GM23338 (cell line): ENCODE measurements at regions not wholly inside any gene's neighbourhood (a gene's known extent, or its start where the extent isn't known, plus 50 kb on each side); places are given as distances from the start of the nearest gene placed in this dataset.

Experiments
- ATAC-seq: fragments of 200-7000 bp; cut with Tn5 transposase; 3 replicates; pipeline ENCODE4 v1.9.1; 2020
- DNase-seq: peaks from one replicate; pipeline ENCODE4 v3.0.0-alpha.2; 2015; ENCODE audit warnings: low spot score
- H2AFZ ChIP-seq: fragments of 200-600 bp; sonication (generic); 2 replicates; pipeline ENCODE4 v1.8.0; 2016; ENCODE audit warnings: antibody characterized with exemption, mild to moderate bottlenecking, moderate library complexity
- H3F3A ChIP-seq: fragments of 200-600 bp; sonication (generic); replicated peaks from 2 replicates; pipeline ENCODE4 v1.8.0; 2017; ENCODE audit warnings: antibody characterized with exemption, mixed run types, low read depth
- H3K27ac ChIP-seq: fragments of 200-600 bp; sonication (generic); 2 replicates; pipeline ENCODE4 v1.6.1; 2016; ENCODE audit warnings: low read depth
- H3K27me3 ChIP-seq: fragments of 200-600 bp; sonication (generic); 2 replicates; pipeline ENCODE4 v1.8.0; 2016; ENCODE audit warnings: mild to moderate bottlenecking, mixed run types, moderate library complexity; ENCODE audit not compliant: insufficient read depth
- H3K36me3 ChIP-seq: fragments of 200-600 bp; sonication (generic); 2 replicates; pipeline ENCODE4 v1.8.0; 2016; ENCODE audit warnings: mild to moderate bottlenecking; ENCODE audit not compliant: insufficient read depth
- H3K4me1 ChIP-seq: fragments of 200-600 bp; sonication (generic); 2 replicates; pipeline ENCODE4 v1.8.0; 2016; ENCODE audit warnings: mild to moderate bottlenecking, moderate library complexity; ENCODE audit not compliant: insufficient read depth
- H3K4me2 ChIP-seq: fragments of 200-600 bp; sonication (generic); 2 replicates; pipeline ENCODE4 v1.7.1; 2017; ENCODE audit warnings: mixed run types
- H3K4me3 ChIP-seq: fragments of 200-600 bp; sonication (generic); 2 replicates; pipeline ENCODE4 v1.6.1; 2016; ENCODE audit warnings: mixed run types
- H3K79me2 ChIP-seq: fragments of 200-600 bp; sonication (generic); replicated peaks from 2 replicates; pipeline ENCODE4 v1.8.0; 2017; ENCODE audit warnings: mild to moderate bottlenecking; ENCODE audit not compliant: insufficient read depth
- H3K9me2 ChIP-seq: fragments of 200-600 bp; sonication (generic); 2 replicates; pipeline ENCODE4 v1.8.0; 2017; ENCODE audit not compliant: insufficient read depth
- H4K20me1 ChIP-seq: fragments of 200-600 bp; sonication (generic); replicated peaks from 2 replicates; pipeline ENCODE4 v1.8.0; 2017; ENCODE audit warnings: mild to moderate bottlenecking; ENCODE audit not compliant: insufficient read depth
- H3K27ac Mint-ChIP-seq: 2 replicates; pipeline ENCODE4 v1.8.0; 2020; ENCODE audit warnings: inconsistent platforms, mild to moderate bottlenecking, moderate library complexity, mixed read lengths
- H3K27me3 Mint-ChIP-seq: 3 replicates; pipeline ENCODE4 v1.8.0; 2022; ENCODE audit warnings: low read depth, mild to moderate bottlenecking, moderate library complexity, mixed read lengths, inconsistent platforms; ENCODE audit not compliant: insufficient read depth, poor library complexity
- H3K36me3 Mint-ChIP-seq: 3 replicates; pipeline ENCODE4 v1.8.0; 2021; ENCODE audit warnings: low read depth, mild to moderate bottlenecking, inconsistent platforms, moderate library complexity, mixed read lengths
- H3K4me1 Mint-ChIP-seq: 3 replicates; pipeline ENCODE4 v1.8.0; 2020; ENCODE audit warnings: mild to moderate bottlenecking, inconsistent platforms, mixed read lengths
- H3K4me3 Mint-ChIP-seq: 3 replicates; pipeline ENCODE4 v1.8.0; 2021; ENCODE audit warnings: moderate library complexity, mild to moderate bottlenecking, inconsistent platforms, mixed read lengths
- H3K9me3 Mint-ChIP-seq: 3 replicates; pipeline ENCODE4 v1.8.0; 2020; ENCODE audit warnings: moderate library complexity, mild to moderate bottlenecking, inconsistent platforms, mixed read lengths
- CREB1 ChIP-seq: fragments of 250-450 bp; sonication (Bioruptor Pico); IDR thresholded peaks from 2 replicates; pipeline ENCODE4 v1.5.0; 2020; ENCODE audit warnings: low read depth, mild to moderate bottlenecking, moderate library complexity
- EZH2 ChIP-seq: fragments of 200-600 bp; sonication (generic); IDR thresholded peaks from one replicate; pipeline ENCODE4 v1.8.0; 2017; ENCODE audit warnings: antibody characterized with exemption, mild to moderate bottlenecking, low read depth; ENCODE audit not compliant: unreplicated experiment
- EZH2phosphoT487 ChIP-seq: fragments of 200-600 bp; sonication (generic); IDR thresholded peaks from one replicate; pipeline ENCODE4 v1.8.1; 2018; ENCODE audit warnings: antibody characterized with exemption; ENCODE audit not compliant: unreplicated experiment
- JUNB ChIP-seq: IDR thresholded peaks from one replicate; pipeline ENCODE4 v1.6.1; 2016; ENCODE audit warnings: antibody characterized with exemption; ENCODE audit not compliant: unreplicated experiment
- NANOG ChIP-seq: IDR thresholded peaks from 2 replicates; pipeline ENCODE4 v1.6.1; 2016; ENCODE audit warnings: antibody characterized with exemption, borderline replicate concordance
- POLR2AphosphoS5 ChIP-seq: IDR thresholded peaks from 2 replicates; pipeline ENCODE4 v1.6.1; 2016; ENCODE audit warnings: antibody characterized with exemption, low read depth
- STAT1 ChIP-seq: IDR thresholded peaks from one replicate; pipeline ENCODE4 v1.6.1; 2016; ENCODE audit warnings: antibody characterized with exemption; ENCODE audit not compliant: unreplicated experiment
- ZNF114 ChIP-seq: fragments of 250-450 bp; sonication (Bioruptor Pico); IDR thresholded peaks from 2 replicates; pipeline ENCODE4 v1.5.0; 2020; ENCODE audit warnings: mild to moderate bottlenecking, moderate library complexity
- ZNF331 ChIP-seq: fragments of 250-450 bp; sonication (Bioruptor Pico); IDR thresholded peaks from 2 replicates; pipeline ENCODE4 v1.5.0; 2020; ENCODE audit warnings: low read depth, mild to moderate bottlenecking, moderate library complexity
- TF ChIP-seq, protein P1 (sequence below): IDR thresholded peaks from one replicate; pipeline ENCODE4 v1.6.1; 2018; ENCODE audit warnings: antibody characterized with exemption; ENCODE audit not compliant: unreplicated experiment
- TF ChIP-seq, protein P2 (sequence below): IDR thresholded peaks from 2 replicates; pipeline ENCODE4 v1.6.1; 2016; ENCODE audit warnings: antibody characterized with exemption
- TF ChIP-seq, protein P3 (sequence below), 2 experiments: fragments of 200-600 bp in 1 of 2; sonication (generic) in 1 of 2; conservative IDR thresholded peaks; 2 replicates each; pipeline versions ENCODE4 v1.5.1 to v1.6.1; 2016 to 2017; ENCODE audit warnings: antibody characterized with exemption in 2 of 2, low read depth in 2 of 2, mild to moderate bottlenecking in 2 of 2, moderate library complexity in 1 of 2
- TF ChIP-seq, protein P4 (sequence below): fragments of 250-450 bp; sonication (Bioruptor Pico); IDR thresholded peaks from 2 replicates; pipeline ENCODE4 v1.5.0; 2020; ENCODE audit warnings: mild to moderate bottlenecking, moderate library complexity

DNA sequence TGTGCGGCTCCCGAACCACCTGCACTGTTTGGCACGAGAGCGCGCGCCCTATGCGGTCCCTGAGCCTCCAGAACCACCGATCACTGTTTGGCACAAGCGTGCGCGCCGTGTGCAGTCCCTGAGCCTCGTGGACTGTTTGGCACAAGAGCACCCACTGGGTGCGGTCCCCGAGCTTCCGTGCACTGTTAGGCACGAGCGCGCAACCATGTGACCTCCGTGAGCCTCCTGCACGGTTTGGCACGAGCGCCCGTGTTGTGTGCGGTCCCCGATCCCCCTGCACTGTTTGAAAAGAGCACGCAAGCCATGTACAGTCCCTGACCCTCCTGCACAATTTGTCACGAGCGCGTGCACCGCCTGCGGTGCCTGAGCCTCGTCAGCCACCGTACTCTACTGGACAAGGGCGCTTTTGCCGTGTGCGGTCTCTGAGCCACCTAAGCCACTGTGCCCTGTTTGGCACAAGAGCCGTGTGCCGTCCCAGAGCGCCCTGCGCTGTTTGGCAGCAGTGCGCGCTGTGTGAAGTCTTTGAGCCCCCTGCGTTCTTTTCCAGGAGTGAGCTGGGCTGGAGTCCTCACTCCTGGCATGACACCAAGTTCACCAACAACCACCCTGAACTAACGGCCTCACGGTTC lies 163.7 kb upstream of the USP9Y start:
- Histone ChIP-seq H3K79me2 (no peaks in the 10 kb centered on the region), H3K27ac (no peak overlapping the region), H4K20me1 (no peaks in the 10 kb centered on the region), H3K4me2 (no peak overlapping the region), H3K9me2 (no peaks in the 10 kb centered on the region), H3F3A (no peaks in the 10 kb centered on the region), H3K27me3 (no peaks in the 10 kb centered on the region), H2AFZ (no peak overlapping the region), H3K4me3 (no peak overlapping the region), H3K4me1 (no peaks in the 10 kb centered on the region), H3K36me3 (no peaks in the 10 kb centered on the region)
- no peak overlapping the region for H3K4me3 Mint-ChIP-seq
- peaks cover 2% of the 10 kb centered on the region; the same call in 2 of the 3 replicates for H3K9me3 Mint-ChIP-seq
- DNase-seq (no peak), ATAC-seq (no peak)
- peaks cover 4% of the 10 kb centered on the region for H3K27me3 Mint-ChIP-seq
- no peak for TF ChIP-seq NANOG
- TF ChIP-seq STAT1 = no peak
- no peak for TF ChIP-seq ZNF114 (CRISPR knock-in tag)
- TF ChIP-seq, protein P1, sequence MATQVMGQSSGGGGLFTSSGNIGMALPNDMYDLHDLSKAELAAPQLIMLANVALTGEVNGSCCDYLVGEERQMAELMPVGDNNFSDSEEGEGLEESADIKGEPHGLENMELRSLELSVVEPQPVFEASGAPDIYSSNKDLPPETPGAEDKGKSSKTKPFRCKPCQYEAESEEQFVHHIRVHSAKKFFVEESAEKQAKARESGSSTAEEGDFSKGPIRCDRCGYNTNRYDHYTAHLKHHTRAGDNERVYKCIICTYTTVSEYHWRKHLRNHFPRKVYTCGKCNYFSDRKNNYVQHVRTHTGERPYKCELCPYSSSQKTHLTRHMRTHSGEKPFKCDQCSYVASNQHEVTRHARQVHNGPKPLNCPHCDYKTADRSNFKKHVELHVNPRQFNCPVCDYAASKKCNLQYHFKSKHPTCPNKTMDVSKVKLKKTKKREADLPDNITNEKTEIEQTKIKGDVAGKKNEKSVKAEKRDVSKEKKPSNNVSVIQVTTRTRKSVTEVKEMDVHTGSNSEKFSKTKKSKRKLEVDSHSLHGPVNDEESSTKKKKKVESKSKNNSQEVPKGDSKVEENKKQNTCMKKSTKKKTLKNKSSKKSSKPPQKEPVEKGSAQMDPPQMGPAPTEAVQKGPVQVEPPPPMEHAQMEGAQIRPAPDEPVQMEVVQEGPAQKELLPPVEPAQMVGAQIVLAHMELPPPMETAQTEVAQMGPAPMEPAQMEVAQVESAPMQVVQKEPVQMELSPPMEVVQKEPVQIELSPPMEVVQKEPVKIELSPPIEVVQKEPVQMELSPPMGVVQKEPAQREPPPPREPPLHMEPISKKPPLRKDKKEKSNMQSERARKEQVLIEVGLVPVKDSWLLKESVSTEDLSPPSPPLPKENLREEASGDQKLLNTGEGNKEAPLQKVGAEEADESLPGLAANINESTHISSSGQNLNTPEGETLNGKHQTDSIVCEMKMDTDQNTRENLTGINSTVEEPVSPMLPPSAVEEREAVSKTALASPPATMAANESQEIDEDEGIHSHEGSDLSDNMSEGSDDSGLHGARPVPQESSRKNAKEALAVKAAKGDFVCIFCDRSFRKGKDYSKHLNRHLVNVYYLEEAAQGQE = no peak
- no peak for TF ChIP-seq ZNF331
- TF ChIP-seq EZH2phosphoT487 = no peak
- TF ChIP-seq CREB1 = no peak
- no peak for TF ChIP-seq EZH2
- TF ChIP-seq, protein P2, sequence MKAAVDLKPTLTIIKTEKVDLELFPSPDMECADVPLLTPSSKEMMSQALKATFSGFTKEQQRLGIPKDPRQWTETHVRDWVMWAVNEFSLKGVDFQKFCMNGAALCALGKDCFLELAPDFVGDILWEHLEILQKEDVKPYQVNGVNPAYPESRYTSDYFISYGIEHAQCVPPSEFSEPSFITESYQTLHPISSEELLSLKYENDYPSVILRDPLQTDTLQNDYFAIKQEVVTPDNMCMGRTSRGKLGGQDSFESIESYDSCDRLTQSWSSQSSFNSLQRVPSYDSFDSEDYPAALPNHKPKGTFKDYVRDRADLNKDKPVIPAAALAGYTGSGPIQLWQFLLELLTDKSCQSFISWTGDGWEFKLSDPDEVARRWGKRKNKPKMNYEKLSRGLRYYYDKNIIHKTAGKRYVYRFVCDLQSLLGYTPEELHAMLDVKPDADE = no peak
- TF ChIP-seq, protein P3, sequence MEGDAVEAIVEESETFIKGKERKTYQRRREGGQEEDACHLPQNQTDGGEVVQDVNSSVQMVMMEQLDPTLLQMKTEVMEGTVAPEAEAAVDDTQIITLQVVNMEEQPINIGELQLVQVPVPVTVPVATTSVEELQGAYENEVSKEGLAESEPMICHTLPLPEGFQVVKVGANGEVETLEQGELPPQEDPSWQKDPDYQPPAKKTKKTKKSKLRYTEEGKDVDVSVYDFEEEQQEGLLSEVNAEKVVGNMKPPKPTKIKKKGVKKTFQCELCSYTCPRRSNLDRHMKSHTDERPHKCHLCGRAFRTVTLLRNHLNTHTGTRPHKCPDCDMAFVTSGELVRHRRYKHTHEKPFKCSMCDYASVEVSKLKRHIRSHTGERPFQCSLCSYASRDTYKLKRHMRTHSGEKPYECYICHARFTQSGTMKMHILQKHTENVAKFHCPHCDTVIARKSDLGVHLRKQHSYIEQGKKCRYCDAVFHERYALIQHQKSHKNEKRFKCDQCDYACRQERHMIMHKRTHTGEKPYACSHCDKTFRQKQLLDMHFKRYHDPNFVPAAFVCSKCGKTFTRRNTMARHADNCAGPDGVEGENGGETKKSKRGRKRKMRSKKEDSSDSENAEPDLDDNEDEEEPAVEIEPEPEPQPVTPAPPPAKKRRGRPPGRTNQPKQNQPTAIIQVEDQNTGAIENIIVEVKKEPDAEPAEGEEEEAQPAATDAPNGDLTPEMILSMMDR (conservative IDR thresholded peaks at IDR 0.05; ENCODE audit: low read depth in 2 of 2) = no peak
- TF ChIP-seq JUNB = no peak
- TF ChIP-seq, protein P4, sequence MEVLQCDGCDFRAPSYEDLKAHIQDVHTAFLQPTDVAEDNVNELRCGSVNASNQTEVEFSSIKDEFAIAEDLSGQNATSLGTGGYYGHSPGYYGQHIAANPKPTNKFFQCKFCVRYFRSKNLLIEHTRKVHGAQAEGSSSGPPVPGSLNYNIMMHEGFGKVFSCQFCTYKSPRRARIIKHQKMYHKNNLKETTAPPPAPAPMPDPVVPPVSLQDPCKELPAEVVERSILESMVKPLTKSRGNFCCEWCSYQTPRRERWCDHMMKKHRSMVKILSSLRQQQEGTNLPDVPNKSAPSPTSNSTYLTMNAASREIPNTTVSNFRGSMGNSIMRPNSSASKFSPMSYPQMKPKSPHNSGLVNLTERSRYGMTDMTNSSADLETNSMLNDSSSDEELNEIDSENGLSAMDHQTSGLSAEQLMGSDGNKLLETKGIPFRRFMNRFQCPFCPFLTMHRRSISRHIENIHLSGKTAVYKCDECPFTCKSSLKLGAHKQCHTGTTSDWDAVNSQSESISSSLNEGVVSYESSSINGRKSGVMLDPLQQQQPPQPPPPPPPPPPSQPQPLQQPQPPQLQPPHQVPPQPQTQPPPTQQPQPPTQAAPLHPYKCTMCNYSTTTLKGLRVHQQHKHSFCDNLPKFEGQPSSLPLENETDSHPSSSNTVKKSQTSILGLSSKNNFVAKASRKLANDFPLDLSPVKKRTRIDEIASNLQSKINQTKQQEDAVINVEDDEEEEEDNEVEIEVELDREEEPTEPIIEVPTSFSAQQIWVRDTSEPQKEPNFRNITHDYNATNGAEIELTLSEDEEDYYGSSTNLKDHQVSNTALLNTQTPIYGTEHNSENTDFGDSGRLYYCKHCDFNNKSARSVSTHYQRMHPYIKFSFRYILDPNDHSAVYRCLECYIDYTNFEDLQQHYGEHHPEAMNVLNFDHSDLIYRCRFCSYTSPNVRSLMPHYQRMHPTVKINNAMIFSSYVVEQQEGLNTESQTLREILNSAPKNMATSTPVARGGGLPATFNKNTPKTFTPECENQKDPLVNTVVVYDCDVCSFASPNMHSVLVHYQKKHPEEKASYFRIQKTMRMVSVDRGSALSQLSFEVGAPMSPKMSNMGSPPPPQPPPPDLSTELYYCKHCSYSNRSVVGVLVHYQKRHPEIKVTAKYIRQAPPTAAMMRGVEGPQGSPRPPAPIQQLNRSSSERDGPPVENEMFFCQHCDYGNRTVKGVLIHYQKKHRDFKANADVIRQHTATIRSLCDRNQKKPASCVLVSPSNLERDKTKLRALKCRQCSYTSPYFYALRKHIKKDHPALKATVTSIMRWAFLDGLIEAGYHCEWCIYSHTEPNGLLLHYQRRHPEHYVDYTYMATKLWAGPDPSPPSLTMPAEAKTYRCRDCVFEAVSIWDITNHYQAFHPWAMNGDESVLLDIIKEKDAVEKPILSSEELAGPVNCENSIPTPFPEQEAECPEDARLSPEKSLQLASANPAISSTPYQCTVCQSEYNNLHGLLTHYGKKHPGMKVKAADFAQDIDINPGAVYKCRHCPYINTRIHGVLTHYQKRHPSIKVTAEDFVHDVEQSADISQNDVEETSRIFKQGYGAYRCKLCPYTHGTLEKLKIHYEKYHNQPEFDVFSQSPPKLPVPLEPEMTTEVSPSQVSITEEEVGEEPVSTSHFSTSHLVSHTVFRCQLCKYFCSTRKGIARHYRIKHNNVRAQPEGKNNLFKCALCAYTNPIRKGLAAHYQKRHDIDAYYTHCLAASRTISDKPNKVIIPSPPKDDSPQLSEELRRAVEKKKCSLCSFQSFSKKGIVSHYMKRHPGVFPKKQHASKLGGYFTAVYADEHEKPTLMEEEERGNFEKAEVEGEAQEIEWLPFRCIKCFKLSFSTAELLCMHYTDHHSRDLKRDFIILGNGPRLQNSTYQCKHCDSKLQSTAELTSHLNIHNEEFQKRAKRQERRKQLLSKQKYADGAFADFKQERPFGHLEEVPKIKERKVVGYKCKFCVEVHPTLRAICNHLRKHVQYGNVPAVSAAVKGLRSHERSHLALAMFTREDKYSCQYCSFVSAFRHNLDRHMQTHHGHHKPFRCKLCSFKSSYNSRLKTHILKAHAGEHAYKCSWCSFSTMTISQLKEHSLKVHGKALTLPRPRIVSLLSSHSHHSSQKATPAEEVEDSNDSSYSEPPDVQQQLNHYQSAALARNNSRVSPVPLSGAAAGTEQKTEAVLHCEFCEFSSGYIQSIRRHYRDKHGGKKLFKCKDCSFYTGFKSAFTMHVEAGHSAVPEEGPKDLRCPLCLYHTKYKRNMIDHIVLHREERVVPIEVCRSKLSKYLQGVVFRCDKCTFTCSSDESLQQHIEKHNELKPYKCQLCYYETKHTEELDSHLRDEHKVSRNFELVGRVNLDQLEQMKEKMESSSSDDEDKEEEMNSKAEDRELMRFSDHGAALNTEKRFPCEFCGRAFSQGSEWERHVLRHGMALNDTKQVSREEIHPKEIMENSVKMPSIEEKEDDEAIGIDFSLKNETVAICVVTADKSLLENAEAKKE (CRISPR knock-in tag) = no peak
- TF ChIP-seq POLR2AphosphoS5 = no peak
- H3K36me3 Mint-ChIP-seq = no peaks in the 10 kb centered on the region
- no peak overlapping the region for H3K27ac Mint-ChIP-seq
- H3K4me1 Mint-ChIP-seq = peaks cover 4% of the 10 kb centered on the region; the same call in 1 of the 3 replicates
